ENCODE measurements at regions not wholly inside any gene's neighbourhood (a gene's known extent, or its start where the extent isn't known, plus 50 kb on each side); places are given as distances from the start of the nearest gene placed in this dataset.

DNA sequence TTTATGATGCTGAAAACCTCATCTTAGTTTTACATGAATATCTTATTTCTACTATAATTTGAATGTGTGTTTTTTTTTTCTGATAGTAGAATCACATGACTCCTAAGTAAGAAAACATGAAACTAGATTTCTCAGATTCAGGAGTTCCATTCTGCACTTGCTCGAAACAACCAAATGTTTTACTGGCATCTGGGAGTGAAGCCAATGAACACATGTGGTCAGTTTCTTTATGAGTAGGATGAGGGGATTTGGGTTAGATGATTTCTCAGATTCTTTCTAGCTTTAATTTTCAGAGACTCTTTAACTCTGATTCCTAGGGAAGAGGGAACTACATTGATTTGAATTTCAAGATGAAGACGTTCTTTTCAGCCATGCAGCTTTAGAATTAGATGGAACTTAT lies 225.0 kb upstream of the NT5C1B start:
- DNase-seq (ENCODE audit: low read depth in 4 of 4, low spot score in 3 of 4), result no peak

DNA sequence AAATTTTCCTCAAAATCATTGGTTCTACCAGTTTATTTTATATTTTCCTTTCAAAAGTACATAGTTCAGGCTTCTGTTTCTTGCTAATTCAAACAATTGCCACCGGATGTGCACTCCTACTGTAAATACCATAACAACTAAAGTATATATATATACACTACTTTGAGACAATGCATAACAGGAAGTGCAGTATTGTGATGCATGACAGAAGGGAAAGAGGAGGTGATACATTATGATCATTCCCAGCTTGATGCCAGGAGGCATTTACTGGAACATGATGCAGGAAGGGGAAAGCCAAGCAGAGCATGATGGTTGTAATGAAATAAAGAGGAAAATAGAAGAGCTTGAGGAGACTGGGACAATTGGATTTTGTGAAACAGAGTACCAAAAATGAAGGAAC lies 215.2 kb upstream of the NT5C1B start:
- DNase-seq (ENCODE audit: low read depth in 4 of 4, low spot score in 3 of 4), result no peak

DNA sequence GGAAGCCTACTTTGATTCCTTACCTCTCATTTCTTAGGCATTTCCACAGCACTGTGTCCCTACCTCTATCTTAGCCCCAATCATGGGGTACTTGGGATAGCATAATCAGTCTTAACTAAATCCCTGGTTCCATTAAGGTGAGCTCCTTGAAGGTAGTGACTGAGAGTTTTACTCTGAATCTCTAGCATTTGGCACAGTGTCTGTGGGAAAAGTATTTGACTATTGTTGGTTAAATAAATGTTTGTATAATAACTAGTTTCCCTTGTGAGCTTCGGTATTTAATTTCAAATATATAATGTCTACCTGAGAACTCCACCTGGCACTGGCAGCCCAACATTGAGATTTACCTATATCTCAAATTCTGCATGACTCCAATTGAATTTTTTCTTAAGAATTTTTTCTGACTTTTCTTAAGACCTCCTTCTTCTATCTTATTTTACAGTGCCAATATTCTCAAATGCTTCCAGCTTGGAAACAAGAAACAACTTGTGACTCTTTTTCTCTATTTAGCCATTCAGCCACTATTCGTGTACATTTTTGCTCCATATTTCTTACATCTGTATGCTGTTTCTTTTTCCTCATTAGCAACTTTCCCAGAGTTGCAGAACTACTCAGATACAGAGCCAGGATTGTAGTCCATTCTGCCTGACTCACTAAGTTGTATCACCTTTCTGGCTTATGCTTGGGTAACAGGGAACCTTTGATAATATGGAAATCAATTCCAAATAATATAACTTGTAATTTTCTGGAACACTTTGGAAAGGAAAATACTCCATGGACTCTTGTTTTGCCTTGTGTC lies 214.0 kb upstream of the NT5C1B start:
- DNase-seq (ENCODE audit: low read depth in 4 of 4, low spot score in 3 of 4), result no peak

DNA sequence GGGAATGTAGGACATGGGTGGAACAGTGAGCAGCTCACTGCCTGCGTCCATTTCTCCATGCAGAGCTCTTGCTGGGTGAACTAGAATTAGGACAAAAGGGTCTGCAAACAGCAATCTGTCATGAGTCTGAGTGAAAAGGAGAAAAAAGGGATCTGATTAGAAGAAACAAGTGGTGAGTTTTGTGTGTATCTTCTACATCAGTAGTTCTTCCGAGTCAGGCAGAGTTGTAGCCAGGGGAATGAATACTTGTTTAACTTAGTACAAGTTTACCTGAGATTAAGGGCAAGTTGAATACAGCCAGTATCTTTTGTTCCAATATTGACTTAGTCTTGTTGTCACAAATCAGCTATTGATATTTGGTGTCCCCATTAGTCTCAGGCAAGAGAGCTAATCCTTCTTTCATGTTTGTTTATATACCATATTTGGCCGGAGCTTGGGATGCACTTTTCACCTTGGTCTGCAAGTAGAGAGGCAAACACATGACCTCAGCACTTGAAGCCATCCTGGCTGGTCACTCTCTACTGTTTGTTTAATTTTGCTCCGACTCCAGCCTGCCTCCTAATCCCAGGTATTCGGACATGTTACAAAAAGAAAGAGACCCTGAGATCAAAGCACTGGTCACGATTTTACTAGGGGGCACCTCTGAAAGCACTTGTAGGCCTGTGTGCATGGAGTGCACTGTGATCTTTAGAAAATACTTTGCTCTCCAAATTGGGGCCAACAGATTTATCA lies 211.0 kb upstream of the NT5C1B start:
- no peak for DNase-seq (ENCODE audit: low read depth in 4 of 4, low spot score in 3 of 4)

DNA sequence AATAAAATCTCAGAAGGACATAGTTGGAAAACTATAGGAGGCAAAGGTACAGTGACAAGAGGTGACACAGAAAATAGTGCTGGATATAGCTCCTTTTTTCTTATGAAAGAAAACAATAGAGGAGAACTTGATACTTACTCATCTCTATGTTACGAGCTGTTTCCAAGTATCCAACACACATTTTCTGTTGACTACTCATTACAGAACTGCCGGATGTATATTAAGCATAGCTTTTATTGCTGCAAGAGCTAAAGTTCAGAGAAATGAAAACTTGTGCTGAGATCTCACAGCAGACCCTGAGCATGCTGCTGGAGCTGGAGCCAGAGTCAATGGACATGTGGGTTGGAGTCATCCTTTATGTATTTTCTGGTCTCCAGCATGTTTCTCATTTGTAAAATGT lies 210.0 kb upstream of the NT5C1B start:
- no peak for DNase-seq (ENCODE audit: low read depth in 4 of 4, low spot score in 3 of 4)

DNA sequence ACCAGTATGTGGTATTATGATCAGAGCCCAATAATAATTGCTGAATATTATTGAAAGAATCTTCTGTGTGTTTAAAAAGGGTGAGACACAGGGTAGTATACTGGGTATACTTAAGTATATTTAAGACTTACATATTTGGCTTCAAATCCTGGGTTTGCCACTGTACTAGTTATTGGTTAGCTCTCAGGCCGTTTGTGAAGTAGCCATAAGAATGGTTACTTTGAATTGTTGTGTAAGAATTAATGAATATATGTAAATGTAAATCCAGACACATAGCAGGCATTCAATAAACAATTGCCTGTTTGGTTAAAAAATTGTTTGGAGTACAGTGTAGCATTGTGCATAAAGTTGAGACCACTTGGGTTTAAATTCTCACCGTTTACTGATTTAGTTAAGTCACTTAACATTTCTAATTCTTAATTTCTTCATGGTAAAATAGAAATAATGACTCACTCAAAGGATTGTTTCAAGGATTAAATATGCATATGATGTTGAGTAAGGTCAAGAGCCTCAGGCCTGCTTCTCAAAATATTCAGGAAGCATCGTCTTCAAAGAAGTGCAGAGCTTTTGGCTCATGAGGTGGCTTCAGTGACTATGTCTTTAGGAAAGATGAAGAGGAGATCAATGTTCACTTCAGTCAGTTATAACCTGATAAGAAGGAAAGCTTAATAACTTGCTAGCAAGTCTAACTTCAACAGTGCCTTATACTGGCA lies 207.9 kb upstream of the NT5C1B start:
- DNase-seq (ENCODE audit: low read depth in 4 of 4, low spot score in 3 of 4), result no peak

DNA sequence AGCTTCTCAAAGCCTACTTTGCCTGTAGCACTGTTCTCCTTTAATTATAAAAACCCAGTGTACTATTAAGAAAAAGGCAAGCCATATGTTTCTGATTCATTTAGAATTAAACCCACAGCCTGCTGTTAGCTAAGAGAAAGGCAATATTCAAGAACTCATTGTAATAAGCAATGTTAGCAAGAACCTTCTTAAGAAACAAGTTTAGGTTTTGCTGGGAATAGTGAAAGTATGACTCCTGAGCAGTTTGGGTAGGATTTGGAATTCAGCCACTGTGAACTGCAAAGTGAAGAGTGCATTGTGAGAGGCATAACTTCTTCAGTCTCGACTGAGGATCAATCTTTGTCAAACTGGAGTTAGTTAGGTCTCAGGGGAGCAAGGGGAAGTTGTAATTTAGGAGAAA lies 206.5 kb upstream of the NT5C1B start:
- no peak for DNase-seq (ENCODE audit: low read depth in 4 of 4, low spot score in 3 of 4)

DNA sequence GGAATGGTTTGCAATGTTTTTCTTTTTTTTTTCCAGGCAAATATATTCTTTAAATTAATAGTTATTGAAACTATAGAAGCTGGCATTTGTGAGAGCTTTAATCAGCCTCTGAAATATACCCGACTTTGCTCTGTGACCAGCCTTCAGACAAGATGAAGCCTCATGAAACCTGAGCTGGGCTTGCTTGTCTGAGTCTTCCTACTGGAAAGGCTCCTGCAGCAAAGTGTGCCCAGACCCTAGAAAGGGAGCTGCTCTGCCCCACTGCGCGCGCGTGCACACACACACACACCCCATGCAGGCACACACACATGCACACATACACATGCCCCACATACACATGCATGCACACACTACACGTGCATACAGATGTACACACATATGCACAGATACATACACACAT lies 203.3 kb upstream of the NT5C1B start:
- no peak for DNase-seq (ENCODE audit: low read depth in 4 of 4, low spot score in 3 of 4)

DNA sequence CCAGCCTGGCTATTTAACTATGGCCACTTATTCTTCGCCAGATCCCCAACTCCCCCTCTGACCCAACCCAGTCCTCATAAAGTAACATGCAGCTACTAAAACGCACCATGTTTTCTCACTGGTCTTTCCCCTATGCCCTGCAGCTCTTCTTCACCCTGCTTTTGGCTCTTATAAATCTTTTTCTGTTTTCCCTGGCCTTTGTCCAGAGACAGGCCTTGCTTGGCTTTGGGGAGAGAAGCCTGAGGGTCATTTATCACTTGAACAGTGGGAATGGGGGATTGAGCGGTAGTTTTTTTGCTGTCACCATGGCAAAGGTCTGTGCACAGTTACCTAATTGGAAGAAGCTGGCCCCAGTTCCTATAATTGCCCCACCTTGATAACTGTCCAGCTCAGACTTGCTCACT lies 202.9 kb upstream of the NT5C1B start:
- peak in 1 of 4 donors; percentile 65 for DNase-seq (ENCODE audit: low read depth in 4 of 4, low spot score in 3 of 4)

DNA sequence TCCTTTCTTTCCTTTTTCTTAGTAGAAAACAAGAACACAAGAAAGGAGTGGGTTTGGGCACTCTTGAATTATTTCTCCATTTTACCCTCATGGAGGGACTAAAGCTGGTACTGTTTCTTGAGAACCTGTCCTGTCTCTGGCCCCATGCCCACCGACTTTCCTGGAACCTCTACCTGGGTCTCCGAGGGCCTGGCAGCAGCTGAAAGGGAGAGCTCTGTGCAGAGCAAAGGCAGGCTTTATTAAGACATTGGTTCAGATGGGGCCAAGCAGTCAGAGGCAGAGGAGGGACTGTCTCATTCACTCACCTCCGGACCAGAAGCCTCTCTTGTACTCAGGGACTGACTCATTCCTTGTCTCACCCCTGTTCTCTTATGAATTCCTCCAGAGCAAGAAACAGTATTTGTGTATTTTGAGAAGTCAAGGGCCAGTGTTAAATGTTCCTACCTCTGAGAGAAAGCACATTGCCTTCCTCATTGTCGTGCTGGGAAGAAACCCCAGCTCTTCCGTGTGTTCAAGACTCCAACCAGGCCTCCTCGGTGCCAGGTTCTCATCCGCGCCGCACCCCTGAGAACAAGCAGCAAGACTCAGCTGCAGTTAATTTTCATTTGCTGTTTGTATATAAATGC lies 201.9 kb upstream of the NT5C1B start:
- no peak for DNase-seq (ENCODE audit: low read depth in 4 of 4, low spot score in 3 of 4)

DNA sequence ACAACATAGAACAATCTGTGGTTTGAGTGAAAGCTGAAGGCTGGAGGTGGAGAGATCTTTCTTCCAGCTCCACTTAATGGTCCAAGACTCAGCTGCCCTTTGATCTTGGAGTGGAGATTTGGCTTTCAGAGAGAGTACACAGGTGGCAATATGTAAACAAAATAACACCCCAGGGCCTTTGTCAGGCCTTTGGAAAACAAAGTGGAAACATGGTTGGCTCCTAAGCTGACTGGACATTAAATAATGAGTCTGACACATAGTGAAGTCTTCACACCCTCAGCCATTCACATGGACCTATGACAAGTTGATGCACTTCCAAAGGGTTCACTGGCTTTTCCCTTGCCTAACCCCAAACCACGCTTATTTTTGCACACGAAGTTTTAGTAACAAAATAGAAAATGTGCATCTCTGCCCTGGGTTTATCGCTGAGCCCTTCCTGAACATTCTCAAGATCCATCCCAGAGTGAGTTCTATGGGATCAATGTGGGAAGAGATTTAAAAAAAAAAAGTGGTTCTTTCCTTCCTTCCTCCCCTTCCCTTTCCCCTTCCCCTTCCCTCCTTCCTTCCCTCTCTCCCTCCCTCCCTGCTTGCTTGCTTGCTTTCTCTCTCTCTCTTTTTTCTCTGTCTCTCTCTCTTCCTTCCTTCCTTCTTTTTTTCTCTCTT lies 201.3 kb upstream of the NT5C1B start:
- no peak for DNase-seq (ENCODE audit: low read depth in 4 of 4, low spot score in 3 of 4)

DNA sequence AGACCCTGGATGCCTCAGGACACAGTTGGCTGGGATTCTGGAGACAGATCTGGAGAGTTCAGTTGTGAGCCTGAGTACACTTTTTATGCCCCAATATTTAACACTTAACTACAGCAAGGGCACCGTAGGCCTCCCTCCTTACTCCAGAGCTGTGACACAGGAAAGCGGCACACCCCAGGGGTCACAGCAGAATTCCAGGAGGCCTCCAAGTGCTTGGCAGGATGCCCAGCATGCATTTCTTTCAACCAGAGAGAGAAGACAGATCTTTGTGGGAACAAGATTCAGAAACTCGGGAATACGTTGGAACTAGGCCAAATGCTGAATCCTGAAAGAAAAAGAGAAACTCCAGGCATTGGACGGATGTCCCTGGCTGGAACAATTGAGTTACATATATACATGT lies 199.2 kb upstream of the NT5C1B start:
- no peak for DNase-seq (ENCODE audit: low read depth in 4 of 4, low spot score in 3 of 4)

DNA sequence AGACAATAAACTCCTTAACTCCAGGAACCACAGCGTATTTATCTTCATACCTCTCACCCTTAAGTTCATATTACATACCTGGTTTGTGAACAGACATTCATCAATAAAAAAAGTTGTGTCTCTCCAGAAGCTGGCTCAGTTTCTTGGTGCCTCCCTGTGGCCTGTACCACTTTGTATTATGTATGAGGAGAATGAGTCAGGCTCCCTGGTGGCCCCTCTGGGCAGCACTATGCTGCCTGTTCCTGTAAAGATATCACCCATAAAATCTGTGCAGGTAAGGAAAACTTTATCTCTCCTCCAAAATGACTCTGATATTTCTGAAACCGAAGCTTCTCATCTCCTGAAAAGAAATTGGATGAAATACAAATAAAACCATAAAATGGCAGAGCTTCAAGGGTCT lies 198.4 kb upstream of the NT5C1B start:
- DNase-seq (ENCODE audit: low read depth in 4 of 4, low spot score in 3 of 4), result no peak

DNA sequence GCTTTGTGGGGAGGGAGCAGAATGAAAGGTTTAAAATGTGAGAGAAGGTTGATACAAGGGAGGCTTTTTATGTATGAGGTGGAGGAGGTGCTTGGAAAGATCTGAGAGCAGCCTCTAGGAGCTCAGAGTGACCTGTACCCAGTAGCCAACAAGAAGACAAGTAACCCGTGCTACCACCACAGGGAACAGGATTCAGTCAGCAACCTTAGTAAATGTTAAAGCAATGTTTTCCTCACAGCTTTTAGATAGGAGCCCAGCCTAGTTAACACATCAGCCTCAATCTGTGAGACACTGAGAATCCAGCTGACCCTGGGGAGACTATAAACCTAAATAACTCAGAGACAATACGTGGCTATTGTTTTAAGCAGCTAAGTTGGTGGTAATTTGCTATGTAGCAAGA lies 194.9 kb upstream of the NT5C1B start:
- DNase-seq (ENCODE audit: low read depth in 4 of 4, low spot score in 3 of 4), result no peak

DNA sequence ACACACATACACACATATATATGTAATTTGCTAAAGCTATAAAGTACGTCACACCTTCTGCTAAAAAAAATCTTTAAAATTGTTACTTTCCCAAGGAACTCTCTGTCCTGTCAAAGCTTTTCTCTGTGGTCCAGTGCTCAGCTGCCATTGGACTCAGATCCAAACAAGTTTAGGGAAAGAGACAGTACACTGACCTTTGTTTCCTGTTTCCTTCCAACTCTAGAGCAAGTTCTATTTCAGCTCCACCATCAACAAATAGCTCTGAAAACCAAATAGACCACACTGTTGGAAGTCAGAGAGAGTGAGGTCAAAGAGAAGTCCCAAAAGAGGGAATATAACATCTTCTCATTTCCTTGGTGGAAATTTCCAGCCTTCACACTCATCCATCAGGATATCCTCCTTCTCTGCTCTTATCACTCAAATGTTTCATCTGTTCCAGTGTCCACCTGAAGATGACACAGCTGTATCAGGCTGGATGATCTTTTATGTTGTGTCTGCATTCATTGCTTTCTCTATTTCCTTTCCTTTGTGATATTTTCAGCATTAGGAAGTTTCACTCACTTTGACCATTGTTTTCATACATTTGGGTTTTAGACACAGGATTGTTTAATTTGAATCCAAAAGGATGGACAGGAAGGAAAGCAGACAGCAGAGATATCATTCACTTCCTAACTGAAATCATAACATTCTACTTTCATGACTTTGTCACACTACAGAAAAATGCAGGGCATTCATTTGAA lies 192.3 kb upstream of the NT5C1B start:
- DNase-seq (ENCODE audit: low read depth in 4 of 4, low spot score in 3 of 4), result no peak

DNA sequence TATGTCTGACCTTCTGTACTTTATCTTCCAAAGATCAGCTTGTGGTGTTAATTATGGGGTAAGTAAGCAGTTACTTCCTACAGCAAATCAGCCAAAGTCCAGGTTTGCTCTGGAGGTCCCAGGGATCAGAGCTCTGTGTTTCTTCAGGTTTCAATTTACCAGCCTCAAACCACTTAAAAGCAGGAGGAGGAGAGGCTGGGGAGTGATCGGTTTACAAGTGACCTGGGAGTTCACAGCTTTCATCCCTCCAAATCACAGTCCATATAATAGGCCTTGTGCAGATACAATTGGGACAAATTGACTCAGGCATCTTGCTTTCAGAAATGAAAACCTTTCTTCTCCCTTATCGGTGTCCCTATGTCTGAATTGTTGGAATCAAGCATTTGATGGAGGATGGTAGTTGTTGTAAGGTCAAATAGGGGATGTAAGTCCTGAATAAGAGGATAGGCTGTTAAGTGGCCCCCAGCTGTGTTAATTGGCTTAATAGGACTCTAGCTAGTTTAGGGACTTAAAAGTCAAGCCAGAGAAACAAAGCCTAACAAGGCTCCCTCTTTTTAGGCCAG lies 188.0 kb upstream of the NT5C1B start:
- no peak for DNase-seq (ENCODE audit: low read depth in 4 of 4, low spot score in 3 of 4)

DNA sequence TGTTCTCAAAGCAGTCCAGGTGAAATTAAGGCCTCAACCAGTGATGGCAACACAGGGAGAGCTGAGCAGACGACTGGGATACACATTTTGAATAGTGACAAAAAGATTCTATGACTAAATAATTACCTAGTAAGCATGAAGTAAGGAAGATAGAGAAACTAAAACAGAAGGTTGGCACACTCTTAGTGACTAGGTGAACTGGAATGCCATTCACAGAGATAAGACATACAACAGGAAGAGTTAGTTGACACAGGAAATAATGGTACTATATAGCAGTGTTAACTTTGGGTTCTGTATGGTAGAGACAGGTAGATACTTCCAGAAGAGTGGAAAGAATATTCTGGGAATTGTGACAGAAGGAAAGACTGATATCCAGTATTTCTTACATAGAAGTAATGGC lies 181.8 kb upstream of the NT5C1B start:
- no peak for DNase-seq (ENCODE audit: low read depth in 4 of 4, low spot score in 3 of 4)

DNA sequence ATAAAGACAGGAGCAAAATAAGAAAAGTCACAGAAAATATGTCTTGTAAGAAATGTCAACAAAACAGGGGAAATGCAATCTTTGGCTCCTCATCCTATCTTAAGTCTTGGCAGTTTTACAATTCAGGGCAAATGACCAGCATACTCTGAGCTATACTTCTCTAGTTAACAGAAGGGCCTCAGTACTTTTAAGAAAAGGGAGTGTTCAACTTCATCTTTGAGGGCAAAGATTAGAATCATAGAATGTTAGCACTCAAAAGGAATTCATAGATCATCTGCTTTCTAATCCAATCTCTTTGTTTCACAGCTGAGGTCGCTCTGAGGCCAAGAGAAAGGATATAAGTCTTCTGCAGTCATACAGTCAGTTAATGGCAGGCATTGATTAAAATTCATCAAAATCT lies 174.0 kb upstream of the NT5C1B start:
- DNase-seq (ENCODE audit: low read depth in 4 of 4, low spot score in 3 of 4), result no peak

DNA sequence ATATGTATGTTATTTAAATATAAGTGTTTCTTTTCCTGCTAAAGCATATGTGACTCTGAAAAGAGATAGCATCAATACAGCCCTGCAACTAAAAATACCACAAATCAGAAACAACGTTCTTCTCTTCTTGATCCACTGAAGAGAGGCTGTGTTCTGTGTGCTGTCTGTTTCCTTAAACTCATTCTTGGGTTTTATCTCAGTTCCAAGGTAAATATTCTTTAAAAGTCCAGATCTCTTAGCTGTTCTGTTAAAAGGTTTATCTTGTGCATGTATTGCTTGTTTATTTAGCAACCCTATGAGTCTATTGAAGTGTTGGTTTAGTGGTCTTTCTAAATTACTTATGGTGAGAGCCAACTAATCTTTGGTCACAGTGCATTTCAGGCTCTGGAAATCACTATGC lies 173.3 kb upstream of the NT5C1B start:
- no peak for DNase-seq (ENCODE audit: low read depth in 4 of 4, low spot score in 3 of 4)

DNA sequence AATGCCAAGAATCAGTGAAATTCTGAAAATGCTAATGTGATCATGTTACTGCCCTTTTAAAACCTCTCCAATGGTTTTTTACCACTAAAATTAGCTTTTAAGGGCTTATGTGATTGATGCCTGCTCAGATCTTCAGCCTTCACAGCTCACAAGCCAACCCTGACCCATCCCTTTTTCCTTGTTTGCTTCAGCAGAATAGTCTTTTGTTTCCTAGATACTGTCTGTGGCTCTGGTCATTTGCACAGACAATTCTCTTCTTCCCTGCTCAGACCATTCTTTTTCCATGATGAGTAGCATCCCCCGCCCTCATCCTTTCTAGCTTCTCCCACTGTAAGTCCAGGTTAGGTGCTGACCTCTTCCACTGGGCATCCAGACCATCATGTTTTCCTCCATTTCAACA lies 164.9 kb upstream of the NT5C1B start:
- no peak for DNase-seq (ENCODE audit: low read depth in 4 of 4, low spot score in 3 of 4)
